HG03095 (cell line): ENCODE measurements at regions not wholly inside any gene's neighbourhood (a gene's known extent, or its start where the extent isn't known, plus 50 kb on each side); places are given as distances from the start of the nearest gene placed in this dataset.

Experiments used
- ATAC-seq: cut with Tn5 transposase; IDR thresholded peaks from one replicate; pipeline ENCODE4 v1.9.1; 2021; ENCODE audit warnings: moderate library complexity; ENCODE audit not compliant: unreplicated experiment

- no peak for ATAC-seq
Observed at GRCh38 chr14:98118749-98119148, 1153.2 kb downstream of the BCL11B start.

- ATAC-seq = no peak
Observed at GRCh38 chr14:98119739-98120138, 1152.3 kb downstream of the BCL11B start.

GRCh38 chr14:98120831-98121464 lies 1151.0 kb downstream of the BCL11B start:
- ATAC-seq = no peak

GRCh38 chr14:98122527-98122926 lies 1149.5 kb downstream of the BCL11B start:
- no peak for ATAC-seq

GRCh38 chr14:98130691-98131090 lies 1141.3 kb downstream of the BCL11B start:
- no peak for ATAC-seq

GRCh38 chr14:98131406-98131805 lies 1140.6 kb downstream of the BCL11B start:
- ATAC-seq = no peak

- ATAC-seq = no peak
Observed at GRCh38 chr14:98133806-98134205, 1138.2 kb downstream of the BCL11B start.

GRCh38 chr14:98136012-98136789 lies 1135.8 kb downstream of the BCL11B start:
- ATAC-seq = no peak

- ATAC-seq = no peak
Observed at GRCh38 chr14:98137131-98138025, 1134.6 kb downstream of the BCL11B start.

- no peak for ATAC-seq
Observed at GRCh38 chr14:98138666-98139065, 1133.3 kb downstream of the BCL11B start.

GRCh38 chr14:98140862-98141530 lies 1131.0 kb downstream of the BCL11B start:
- no peak for ATAC-seq

GRCh38 chr14:98143566-98143965 lies 1128.4 kb downstream of the BCL11B start:
- ATAC-seq = no peak

GRCh38 chr14:98144964-98145363 lies 1127.0 kb downstream of the BCL11B start:
- ATAC-seq = no peak

GRCh38 chr14:98146416-98146815 lies 1125.6 kb downstream of the BCL11B start:
- no peak for ATAC-seq

GRCh38 chr14:98154254-98154653 lies 1117.7 kb downstream of the BCL11B start:
- no peak for ATAC-seq

- ATAC-seq = no peak
Observed at GRCh38 chr14:98156411-98156810, 1115.6 kb downstream of the BCL11B start.

- no peak for ATAC-seq
Observed at GRCh38 chr14:98160901-98161300, 1111.1 kb downstream of the BCL11B start.

GRCh38 chr14:98161356-98161755 lies 1110.6 kb downstream of the BCL11B start:
- ATAC-seq = no peak

GRCh38 chr14:98162856-98163805 lies 1108.9 kb downstream of the BCL11B start:
- no peak for ATAC-seq

GRCh38 chr14:98163873-98164272 lies 1108.1 kb downstream of the BCL11B start:
- ATAC-seq = no peak
